B cell (primary cell): ENCODE measurements at regions not wholly inside any gene's neighbourhood (a gene's known extent, or its start where the extent isn't known, plus 50 kb on each side); places are given as distances from the start of the nearest gene placed in this dataset.

Experiments used
- CTCF ChIP-seq: fragments of 200-600 bp; IDR thresholded peaks from one replicate; pipeline ENCODE4 v1.8.0; 2022; ENCODE audit warnings: antibody characterized with exemption, mild to moderate bottlenecking
- EZH2 ChIP-seq: IDR thresholded peaks from 2 replicates; pipeline ENCODE4 v1.6.1; 2012; ENCODE audit warnings: borderline replicate concordance, low read depth, mild to moderate bottlenecking, moderate library complexity, low read length; ENCODE audit not compliant: insufficient read depth, poor library complexity, severe bottlenecking

DNA sequence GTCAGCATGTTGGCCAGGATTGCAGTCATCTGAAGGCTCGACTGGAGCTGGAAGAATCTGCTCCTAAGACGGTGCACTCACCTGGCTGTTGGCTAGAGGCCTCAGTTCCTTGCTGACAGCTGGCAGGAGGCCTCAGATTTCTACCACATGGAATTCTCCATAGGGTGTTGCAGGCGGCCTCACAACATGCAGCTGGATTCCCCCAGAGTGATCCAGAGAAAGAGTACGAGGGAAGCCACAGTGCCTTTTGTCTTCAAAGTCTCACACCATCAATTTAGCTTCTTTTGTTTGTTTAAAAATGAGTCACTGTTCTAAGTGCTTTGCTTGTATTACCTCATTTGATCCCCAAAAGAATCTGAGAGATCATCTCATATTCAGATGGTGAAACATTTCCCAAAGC lies 65.5 kb upstream of the FYN start:
- TF ChIP-seq CTCF, result no peak
- no peak for TF ChIP-seq EZH2
